ENCODE measurements at regions not wholly inside any gene's neighbourhood (a gene's known extent, or its start where the extent isn't known, plus 50 kb on each side); places are given as distances from the start of the nearest gene placed in this dataset.

- TF ChIP-seq POLR2A (IDR thresholded peaks at IDR 0.05), result no peak
- TF ChIP-seq CTCF (IDR thresholded peaks at IDR 0.05), result no peak
These were observed 292.5 kb downstream of the ETAA1 start for GRCh38 chr2:67689651-67690050.

Data from sigmoid colon (tissue), 3 donors.